Anterior cingulate cortex (tissue), 58 donors: ENCODE measurements at regions not wholly inside any gene's neighbourhood (a gene's known extent, or its start where the extent isn't known, plus 50 kb on each side); places are given as distances from the start of the nearest gene placed in this dataset.
"Not testable (repeated sequence)": the region's sequence is repeated elsewhere in the genome, so short reads cannot be mapped to it uniquely, and the experiment has no call there.

Experiments
- DNase-seq, 58 donors: peaks; one replicate each; lab custom pipeline; 2025; lab: John Stamatoyannopoulos, UW

- DNase-seq, result no peak
Measured at GRCh38 chr12:84507956-84508850, 404.4 kb downstream of the SLC6A15 start.

- no peak for DNase-seq
Measured at GRCh38 chr12:84506282-84506681, 406.3 kb downstream of the SLC6A15 start.

DNA sequence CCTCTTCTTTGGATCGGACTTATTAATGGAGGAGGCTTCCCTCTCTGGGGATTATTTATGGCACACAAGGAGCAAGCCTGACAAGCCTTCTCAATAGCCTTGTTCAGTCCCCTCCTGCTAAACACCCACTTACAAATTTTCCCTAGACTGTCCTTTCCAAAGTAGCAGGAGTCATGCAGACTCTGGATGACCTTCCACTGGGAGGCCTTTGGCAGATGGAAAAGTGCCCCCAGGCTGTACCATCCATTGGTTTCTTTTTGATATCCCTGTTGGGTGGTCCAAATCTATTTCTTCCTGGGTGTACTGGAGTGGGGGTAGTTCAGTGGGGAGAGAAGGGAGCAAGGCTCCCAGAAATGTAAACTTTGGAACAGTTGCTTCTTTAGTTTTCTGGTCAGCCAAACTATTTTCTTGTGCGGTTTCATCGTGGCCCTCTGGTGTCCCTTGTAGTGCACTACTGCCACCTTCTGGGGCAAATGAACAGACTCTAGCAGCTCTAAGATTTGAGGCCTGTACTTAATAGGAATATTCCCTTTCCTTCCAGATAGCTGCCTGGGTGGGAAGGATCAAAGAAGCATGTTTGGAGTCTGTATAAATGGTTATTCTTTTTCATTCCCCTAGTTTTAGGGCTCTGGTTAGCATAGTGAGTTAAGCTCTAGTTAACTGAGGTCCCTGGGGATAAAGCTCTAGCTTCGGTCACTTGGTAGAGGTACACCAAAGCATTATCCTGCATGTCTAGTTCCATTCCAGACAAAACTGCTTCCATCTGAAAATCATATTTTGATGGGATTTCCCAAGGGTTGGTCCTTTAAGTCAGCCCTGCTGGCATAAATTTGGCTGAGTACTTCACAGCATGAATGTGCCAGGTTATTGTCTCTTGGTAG, 409.5 kb downstream of the SLC6A15 start:
- peak in 36 of 58 donors; percentile 1 to 62 (median 11) for DNase-seq

DNA sequence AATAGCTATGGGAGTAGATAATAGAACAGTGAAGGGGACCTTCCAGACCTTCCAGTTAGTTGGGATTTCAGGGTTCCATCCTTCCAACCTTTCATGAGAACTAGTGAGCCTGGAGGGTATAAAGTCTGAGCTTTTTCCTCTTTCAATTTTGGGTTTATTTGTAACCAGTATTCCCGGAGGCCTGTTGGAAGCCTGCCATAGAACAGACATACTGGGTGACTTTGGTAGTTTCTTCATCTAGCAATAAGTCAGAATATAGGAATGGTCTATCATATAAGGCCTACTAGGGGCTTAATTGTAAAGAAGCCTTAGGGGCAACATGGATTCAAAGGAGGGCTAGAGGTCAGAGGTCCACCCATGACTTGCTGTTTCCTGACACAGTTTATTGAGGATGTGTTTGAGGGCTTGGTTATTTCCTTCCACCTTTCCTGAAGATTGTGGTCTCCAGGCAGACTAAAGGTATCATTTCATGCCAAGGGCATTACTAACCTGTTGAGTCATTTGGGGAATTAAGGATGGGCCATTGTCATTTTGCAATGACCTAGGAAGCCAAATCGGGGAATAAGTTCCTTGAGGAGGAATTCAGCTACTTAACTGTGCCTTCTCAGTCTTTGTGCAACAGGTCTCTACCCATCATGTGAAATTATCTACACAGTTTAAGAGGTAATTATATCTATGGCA, 410.3 kb downstream of the SLC6A15 start:
- no peak for DNase-seq

DNA sequence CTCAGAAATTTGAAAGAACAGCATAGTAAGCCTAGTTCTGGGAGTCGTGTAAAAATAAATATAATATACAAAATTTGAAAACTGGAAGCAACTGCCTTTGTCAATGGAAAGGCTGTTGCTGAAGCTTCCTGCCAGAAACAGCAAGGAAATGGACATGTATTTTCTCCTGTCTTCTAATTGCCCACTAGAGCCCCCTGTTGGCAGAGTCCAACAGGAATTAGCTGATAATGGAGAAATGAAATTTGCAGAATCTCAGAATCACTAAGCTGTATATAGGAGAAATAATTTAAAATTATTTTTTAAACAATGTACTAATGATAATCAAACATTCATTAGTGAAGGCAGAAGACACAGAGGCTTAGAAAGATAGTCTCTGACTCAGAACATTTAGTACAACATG, 414.8 kb downstream of the SLC6A15 start:
- DNase-seq, result peak in 3 of 58 donors; percentile 0 to 22 (median 8)

GRCh38 chr12:84495711-84496110, 416.9 kb downstream of the SLC6A15 start:
- no peak for DNase-seq

- no peak for DNase-seq
Measured at GRCh38 chr12:84492351-84492883, 420.2 kb downstream of the SLC6A15 start.

GRCh38 chr12:84484798-84485197, 427.8 kb downstream of the SLC6A15 start:
- DNase-seq, result no peak

DNA sequence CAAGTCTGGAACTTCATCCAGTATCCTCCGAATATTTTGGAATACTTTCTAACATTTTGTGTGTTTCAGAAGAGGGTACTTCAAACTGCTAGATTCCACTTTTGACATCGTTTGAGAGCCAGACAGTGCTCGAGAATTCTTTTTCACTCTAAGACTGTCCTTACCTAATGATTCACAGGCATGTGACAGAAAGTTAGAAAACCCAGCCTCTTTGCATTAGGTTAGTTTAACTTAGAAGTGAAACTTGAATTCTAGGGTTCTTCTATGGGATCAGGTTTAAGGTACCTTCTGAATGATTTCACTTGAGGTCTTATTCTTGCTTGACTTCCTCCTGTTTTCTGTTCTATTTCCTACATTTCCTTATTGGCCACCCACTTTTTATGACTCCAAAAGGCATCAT, 431.8 kb downstream of the SLC6A15 start:
- no peak for DNase-seq

- DNase-seq, result no peak
Measured at GRCh38 chr12:84470361-84470760, 442.2 kb downstream of the SLC6A15 start.

GRCh38 chr12:84464616-84465015, 448.0 kb downstream of the SLC6A15 start:
- DNase-seq, result no peak

DNA sequence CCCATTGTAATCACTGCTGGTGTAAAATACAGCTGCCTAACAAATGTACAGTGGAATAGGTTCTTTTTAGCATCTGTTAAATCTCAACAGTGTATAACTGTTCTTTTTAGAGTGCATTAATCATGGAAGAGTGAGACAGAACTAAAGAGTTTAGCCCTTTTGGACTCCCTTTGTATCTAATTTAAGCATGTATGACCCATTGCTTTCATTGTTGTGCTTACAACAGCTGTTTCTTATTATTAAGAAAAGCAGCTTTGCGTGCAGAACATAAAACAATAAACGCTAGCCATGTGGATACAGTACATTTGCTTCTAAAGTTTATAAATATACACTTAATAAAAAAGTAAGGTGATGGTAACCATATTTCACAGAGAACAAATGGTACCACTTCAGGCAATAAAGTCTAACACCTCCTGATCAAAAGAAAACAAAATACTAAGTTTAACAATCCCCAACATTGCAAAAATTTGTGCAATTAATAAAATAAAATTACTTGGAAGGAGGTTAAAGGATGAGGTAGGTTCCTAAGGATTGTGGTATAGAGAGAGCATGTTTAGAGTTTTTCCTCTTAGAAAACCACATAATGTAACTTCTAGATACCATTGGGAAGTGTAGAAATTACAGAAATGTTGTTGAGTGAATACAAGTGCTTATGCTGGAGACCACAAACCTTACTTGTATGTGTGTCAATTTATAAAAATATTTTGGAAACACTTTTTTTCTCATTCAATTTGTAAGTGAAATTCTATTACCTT, 448.7 kb downstream of the SLC6A15 start:
- DNase-seq, result no peak

GRCh38 chr12:84455598-84455997, 457.0 kb downstream of the SLC6A15 start:
- no peak for DNase-seq

DNA sequence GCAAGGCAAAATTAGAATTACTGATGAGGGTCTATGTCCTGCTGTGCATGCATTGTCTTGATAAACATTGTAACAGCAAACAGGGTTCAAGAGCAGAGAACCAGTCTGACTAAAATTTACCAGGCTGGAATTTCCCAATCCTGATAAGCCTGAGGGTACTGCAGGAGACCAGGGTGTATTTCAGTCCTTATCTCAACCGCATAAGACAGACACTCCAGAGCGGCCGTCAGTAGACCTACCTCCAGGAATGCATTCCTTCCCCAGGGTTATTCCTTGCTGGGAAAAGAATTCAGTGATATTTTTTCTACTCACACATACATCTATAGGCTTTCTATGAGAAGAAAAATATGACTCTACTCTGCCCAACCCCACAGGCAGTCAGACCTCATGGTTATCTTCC, 466.1 kb downstream of the SLC6A15 start:
- DNase-seq, result not testable (repeated sequence)

- DNase-seq, result no peak
Measured at GRCh38 chr12:84436134-84436533, 476.5 kb downstream of the SLC6A15 start.

GRCh38 chr12:84435682-84436081, 476.9 kb downstream of the SLC6A15 start:
- DNase-seq, result no peak

DNA sequence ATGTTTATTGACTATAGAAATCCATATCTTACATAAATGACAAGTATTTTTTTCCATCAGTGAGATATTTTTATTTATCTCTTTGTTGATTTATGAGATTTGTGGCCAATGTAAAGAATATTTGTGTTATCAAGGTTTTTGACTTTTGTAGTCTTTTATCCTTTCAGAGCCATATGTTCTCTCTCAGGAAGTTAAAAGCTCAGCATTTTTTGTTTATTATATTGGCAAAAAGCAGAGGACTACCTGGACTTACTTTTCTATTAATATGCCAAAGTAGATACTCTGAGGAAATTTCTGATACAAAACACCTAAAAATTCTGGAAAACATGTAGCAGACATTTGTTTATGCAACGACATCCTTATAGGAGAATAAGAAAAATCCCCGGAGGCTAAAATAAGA, 490.3 kb downstream of the SLC6A15 start:
- no peak for DNase-seq

- DNase-seq, result no peak
Measured at GRCh38 chr12:84421103-84421502, 491.5 kb downstream of the SLC6A15 start.

- no peak for DNase-seq
Measured at GRCh38 chr12:84416626-84417025, 496.0 kb downstream of the SLC6A15 start.

DNA sequence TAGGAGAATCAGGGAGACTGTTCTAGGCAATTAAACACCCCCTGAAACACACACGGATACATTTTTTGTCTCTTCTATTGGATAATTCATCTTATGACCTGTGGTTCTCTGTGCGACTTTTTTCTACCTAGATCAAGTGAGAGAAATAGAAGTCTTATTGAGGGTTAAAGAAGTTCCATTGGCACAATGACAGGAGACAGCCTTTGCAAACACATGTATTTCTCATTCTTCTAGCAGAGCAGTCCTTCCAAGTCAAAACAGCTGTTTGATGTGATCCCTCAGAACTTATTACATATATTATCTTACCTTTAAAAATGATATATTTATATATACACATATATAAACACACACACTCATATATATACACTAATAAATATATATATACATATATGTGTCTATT, 496.7 kb downstream of the SLC6A15 start:
- DNase-seq, result no peak
